Testis (tissue), 2 donors: ENCODE measurements at regions not wholly inside any gene's neighbourhood (a gene's known extent, or its start where the extent isn't known, plus 50 kb on each side); places are given as distances from the start of the nearest gene placed in this dataset.

Experiments
- DNase-seq: peaks from one replicate; pipeline ENCODE4 v3.0.0-alpha.2; 2019
- H3K27ac ChIP-seq, 2 donors: fragments of 200-600 bp; sonication (generic); one replicate each; pipeline ENCODE4 v1.5.1; 2019
- H3K27me3 ChIP-seq: fragments of 200-600 bp; sonication (generic); one replicate; pipeline ENCODE4 v1.5.1; 2019
- H3K36me3 ChIP-seq: fragments of 200-600 bp; sonication (generic); one replicate; pipeline ENCODE4 v1.5.1; 2017; ENCODE audit warnings: low read depth; ENCODE audit errors: missing control alignments
- H3K4me1 ChIP-seq: fragments of 200-600 bp; sonication (generic); one replicate; pipeline ENCODE4 v1.5.1; 2019
- H3K4me3 ChIP-seq, 2 donors: fragments of 200-600 bp; sonication (generic); one replicate each; pipeline ENCODE4 v1.5.1; 2017 to 2019
- H3K9me3 ChIP-seq: fragments of 200-600 bp; sonication (generic); one replicate; pipeline ENCODE4 v1.5.1; 2017
- POLR2A ChIP-seq: fragments of 450-650 bp; IDR thresholded peaks from one replicate; pipeline ENCODE4 v1.6.1; 2017; ENCODE audit warnings: antibody characterized with exemption, mild to moderate bottlenecking, moderate library complexity
- WGBS, 2 donors: methylation state at CpG; one replicate each; pipeline ENCODE4 v1.1.5; 2018; 5-methylcytosine and 5-hydroxymethylcytosine counted together
- intact Hi-C: fragments of 100-400 bp; cut with DNase I; formaldehyde crosslinking; loops from one replicate; pipeline ENCODE4 v1.15.1; 2023; ENCODE audit warnings: low total_unique reads
- TF ChIP-seq, protein P1 (sequence below), 3 experiments: fragments of 450-650 bp in 2 of 3; fragments of 200-600 bp in 1 of 3; sonication (generic) in 1 of 3; IDR thresholded peaks; one replicate each; pipeline ENCODE4 v1.5.1; 2016 to 2019; ENCODE audit warnings: antibody characterized with exemption in 3 of 3, mild to moderate bottlenecking in 2 of 3, moderate library complexity in 1 of 3

- H3K4me1 ChIP-seq: no peaks in the 10 kb centered on the region
- 82 to 86% methylated on average over 5 of the region's 5 CpGs for WGBS, 2 donors
- TF ChIP-seq, protein P1, sequence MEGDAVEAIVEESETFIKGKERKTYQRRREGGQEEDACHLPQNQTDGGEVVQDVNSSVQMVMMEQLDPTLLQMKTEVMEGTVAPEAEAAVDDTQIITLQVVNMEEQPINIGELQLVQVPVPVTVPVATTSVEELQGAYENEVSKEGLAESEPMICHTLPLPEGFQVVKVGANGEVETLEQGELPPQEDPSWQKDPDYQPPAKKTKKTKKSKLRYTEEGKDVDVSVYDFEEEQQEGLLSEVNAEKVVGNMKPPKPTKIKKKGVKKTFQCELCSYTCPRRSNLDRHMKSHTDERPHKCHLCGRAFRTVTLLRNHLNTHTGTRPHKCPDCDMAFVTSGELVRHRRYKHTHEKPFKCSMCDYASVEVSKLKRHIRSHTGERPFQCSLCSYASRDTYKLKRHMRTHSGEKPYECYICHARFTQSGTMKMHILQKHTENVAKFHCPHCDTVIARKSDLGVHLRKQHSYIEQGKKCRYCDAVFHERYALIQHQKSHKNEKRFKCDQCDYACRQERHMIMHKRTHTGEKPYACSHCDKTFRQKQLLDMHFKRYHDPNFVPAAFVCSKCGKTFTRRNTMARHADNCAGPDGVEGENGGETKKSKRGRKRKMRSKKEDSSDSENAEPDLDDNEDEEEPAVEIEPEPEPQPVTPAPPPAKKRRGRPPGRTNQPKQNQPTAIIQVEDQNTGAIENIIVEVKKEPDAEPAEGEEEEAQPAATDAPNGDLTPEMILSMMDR (IDR thresholded peaks at IDR 0.05): no peak
- TF ChIP-seq POLR2A: no peak
- intact Hi-C loops: no loop called here
- H3K9me3 ChIP-seq: no peaks in the 10 kb centered on the region
- H3K27me3 ChIP-seq: no peaks in the 10 kb centered on the region
- H3K4me3 ChIP-seq: no peak overlapping the region
- no peak for DNase-seq
- no peaks in the 10 kb centered on the region for H3K36me3 ChIP-seq
- H3K27ac ChIP-seq: no peak overlapping the region
Observed at GRCh38 chr10:113985297-113985844, 58.3 kb upstream of the ADRB1 start.

GRCh38 chr10:113986316-113986715, 57.4 kb upstream of the ADRB1 start:
- Histone ChIP-seq H3K4me3 (no peak overlapping the region), H3K27me3 (no peaks in the 10 kb centered on the region), H3K4me1 (no peaks in the 10 kb centered on the region), H3K36me3 (no peaks in the 10 kb centered on the region), H3K9me3 (no peaks in the 10 kb centered on the region), H3K27ac (no peak overlapping the region)
- intact Hi-C loops: no loop called here
- no peak for TF ChIP-seq POLR2A
- TF ChIP-seq, protein P1 (IDR thresholded peaks at IDR 0.05): no peak
- DNase-seq: no peak
- WGBS, 2 donors: 89 to 94% methylated on average over 6 of the region's 6 CpGs

DNA sequence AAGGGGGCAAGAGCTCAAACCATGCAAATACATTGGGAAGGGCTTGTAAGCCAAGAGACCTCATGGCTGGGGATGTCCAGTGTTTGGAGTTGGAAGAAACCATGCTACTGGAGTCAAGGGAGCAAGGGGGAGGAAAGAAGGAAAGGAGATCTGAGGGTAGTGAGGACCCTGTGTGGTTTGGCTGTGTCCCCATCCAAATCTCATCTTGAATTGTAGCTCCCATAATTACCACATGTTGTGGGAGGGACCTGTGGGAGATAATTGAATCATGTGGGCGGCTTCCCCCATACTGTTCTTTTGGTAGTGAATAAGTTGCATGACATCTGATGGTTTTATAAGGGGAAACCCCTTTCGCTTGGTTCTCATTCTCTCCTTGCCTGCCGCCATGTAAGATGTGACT, 56.5 kb upstream of the ADRB1 start:
- no peaks in the 10 kb centered on the region for H3K36me3 ChIP-seq
- DNase-seq: no peak
- no peaks in the 10 kb centered on the region for H3K27me3 ChIP-seq
- no peaks in the 10 kb centered on the region for H3K9me3 ChIP-seq
- no peak overlapping the region for H3K27ac ChIP-seq
- 89 to 93% methylated on average over 3 of the region's 3 CpGs for WGBS, 2 donors
- H3K4me3 ChIP-seq: no peak overlapping the region
- intact Hi-C loops: no loop called here
- no peaks in the 10 kb centered on the region for H3K4me1 ChIP-seq
- no peak for TF ChIP-seq POLR2A
- TF ChIP-seq, protein P1 (IDR thresholded peaks at IDR 0.05): no peak

DNA sequence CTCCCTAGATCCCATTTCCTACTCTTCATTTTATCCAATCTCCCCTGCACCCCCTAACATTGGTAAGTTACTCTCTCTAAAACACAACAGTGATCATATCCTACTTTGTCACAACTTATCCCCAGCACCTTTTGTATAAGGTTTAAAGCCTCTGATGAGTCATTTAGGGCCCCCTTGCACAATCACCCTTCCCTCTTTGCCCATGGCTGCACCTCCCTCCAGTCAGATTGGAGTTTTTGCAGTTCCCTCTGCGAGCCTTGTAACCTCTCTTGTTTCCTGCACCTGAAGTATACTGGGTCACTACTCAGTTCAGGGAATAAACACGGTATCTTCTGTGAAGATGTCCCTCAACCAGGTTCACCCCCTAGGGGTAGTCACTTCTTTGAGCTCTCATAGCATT, 55.9 kb upstream of the ADRB1 start:
- no peak overlapping the region for H3K27ac ChIP-seq
- DNase-seq: peak; percentile 18
- no peaks in the 10 kb centered on the region for H3K27me3 ChIP-seq
- intact Hi-C loops: no loop called here
- H3K4me3 ChIP-seq: no peak overlapping the region
- H3K9me3 ChIP-seq: no peaks in the 10 kb centered on the region
- no peak for TF ChIP-seq POLR2A
- TF ChIP-seq, protein P1 (IDR thresholded peaks at IDR 0.05): no peak
- WGBS, 2 donors: 74 to 82% methylated on average over 2 of the region's 2 CpGs
- no peaks in the 10 kb centered on the region for H3K36me3 ChIP-seq
- no peaks in the 10 kb centered on the region for H3K4me1 ChIP-seq

GRCh38 chr10:113988535-113988934, 55.1 kb upstream of the ADRB1 start:
- H3K27ac ChIP-seq: no peak overlapping the region
- no peaks in the 10 kb centered on the region for H3K36me3 ChIP-seq
- 90 to 91% methylated on average over 3 of the region's 3 CpGs for WGBS, 2 donors
- H3K27me3 ChIP-seq: no peaks in the 10 kb centered on the region
- no peak overlapping the region for H3K4me3 ChIP-seq
- no peak for DNase-seq
- H3K4me1 ChIP-seq: no peaks in the 10 kb centered on the region
- intact Hi-C loops: no loop called here
- no peak for TF ChIP-seq POLR2A
- TF ChIP-seq, protein P1 (IDR thresholded peaks at IDR 0.05): no peak
- no peaks in the 10 kb centered on the region for H3K9me3 ChIP-seq
